HEK293T (cell line): ENCODE measurements at regions not wholly inside any gene's neighbourhood (a gene's known extent, or its start where the extent isn't known, plus 50 kb on each side); places are given as distances from the start of the nearest gene placed in this dataset.

Experiments used
- CTCF ChIA-PET: fragments of 350-600 bp; formaldehyde crosslinking; extraction: SDS; loops from one replicate; lab custom pipeline; 2021; ENCODE audit warnings: antibody characterized with exemption, inconsistent platforms; lab: Yijun Ruan, JAX
- POLR2A ChIA-PET: fragments of 350-600 bp; formaldehyde crosslinking; extraction: SDS; loops from one replicate; lab custom pipeline; 2020; ENCODE audit warnings: antibody characterized with exemption, inconsistent platforms; lab: Yijun Ruan, JAX
- DNase-seq: peaks from one replicate; pipeline ENCODE4 v3.0.0; 2012; ENCODE audit warnings: mixed read lengths; ENCODE audit errors: extremely low spot score
- ARNT ChIP-seq: fragments of 450-650 bp; IDR thresholded peaks from 2 replicates; pipeline ENCODE4 v1.6.1; 2017; ENCODE audit warnings: mild to moderate bottlenecking
- BHLHE40 ChIP-seq: fragments of 450-650 bp; IDR thresholded peaks from 2 replicates; pipeline ENCODE4 v1.6.1; 2016; ENCODE audit warnings: mild to moderate bottlenecking, moderate library complexity, borderline replicate concordance
- CTBP1 ChIP-seq: fragments of 450-650 bp; IDR thresholded peaks from 2 replicates; pipeline ENCODE4 v1.6.1; 2016; ENCODE audit warnings: borderline replicate concordance
- ELF4 ChIP-seq: fragments of 450-650 bp; IDR thresholded peaks from 2 replicates; pipeline ENCODE4 v1.6.1; 2017; ENCODE audit warnings: antibody characterized with exemption
- FOXA1 ChIP-seq: fragments of 450-650 bp; IDR thresholded peaks from 2 replicates; pipeline ENCODE4 v1.6.1; 2016; ENCODE audit warnings: mild to moderate bottlenecking
- FOXK2 ChIP-seq: fragments of 450-650 bp; IDR thresholded peaks from 2 replicates; pipeline ENCODE4 v1.6.1; 2016; ENCODE audit warnings: mild to moderate bottlenecking
- FOXM1 ChIP-seq: fragments of 450-650 bp; IDR thresholded peaks from 2 replicates; pipeline ENCODE4 v1.6.1; 2017; ENCODE audit warnings: mild to moderate bottlenecking, borderline replicate concordance
- HDGF ChIP-seq: fragments of 450-650 bp; IDR thresholded peaks from 2 replicates; pipeline ENCODE4 v1.6.1; 2017; ENCODE audit warnings: antibody characterized with exemption, borderline replicate concordance
- L3MBTL2 ChIP-seq: fragments of 450-650 bp; conservative IDR thresholded peaks from 2 replicates; pipeline ENCODE4 v1.6.1; 2016; ENCODE audit warnings: mild to moderate bottlenecking
- LEF1 ChIP-seq: fragments of 450-650 bp; IDR thresholded peaks from 2 replicates; pipeline ENCODE4 v1.6.1; 2017; ENCODE audit warnings: mild to moderate bottlenecking, borderline replicate concordance
- NFRKB ChIP-seq: fragments of 450-650 bp; IDR thresholded peaks from 2 replicates; pipeline ENCODE4 v1.6.1; 2016; ENCODE audit warnings: mild to moderate bottlenecking, moderate library complexity
- PKNOX1 ChIP-seq: fragments of 450-650 bp; IDR thresholded peaks from 2 replicates; pipeline ENCODE4 v1.6.1; 2016
- SUZ12 ChIP-seq: fragments of 450-650 bp; IDR thresholded peaks from 2 replicates; pipeline ENCODE4 v1.6.1; 2016; ENCODE audit warnings: mild to moderate bottlenecking
- TARDBP ChIP-seq: fragments of 450-650 bp; IDR thresholded peaks from 2 replicates; pipeline ENCODE4 v1.6.1; 2016
- ZNF384 ChIP-seq: fragments of 450-650 bp; IDR thresholded peaks from 2 replicates; pipeline ENCODE4 v1.6.1; 2016

GRCh38 chr6:90874931-90875330, 288.1 kb upstream of the MAP3K7 start:
- DNase-seq = no peak
- ChIA-PET CTCF (no interaction called here), POLR2A (no interaction called here)
- no peak for TF ChIP-seq LEF1
- TF ChIP-seq TARDBP = no peak
- no peak for TF ChIP-seq L3MBTL2
- no peak for TF ChIP-seq FOXM1
- TF ChIP-seq ZNF384 = no peak
- no peak for TF ChIP-seq HDGF

- TF ChIP-seq LEF1 (no peak), SUZ12 (no peak), FOXM1 (no peak), BHLHE40 (no peak), CTBP1 (no peak), NFRKB (no peak), TARDBP (no peak), PKNOX1 (no peak), FOXA1 (no peak), ARNT (no peak), ELF4 (no peak), FOXK2 (no peak)
- POLR2A ChIA-PET = no interaction called here
- CTCF ChIA-PET = no interaction called here
- no peak for DNase-seq
Measured at GRCh38 chr6:90872981-90873380, 286.1 kb upstream of the MAP3K7 start.

GRCh38 chr6:90870561-90870960, 283.7 kb upstream of the MAP3K7 start:
- CTCF ChIA-PET = no interaction called here
- TF ChIP-seq ARNT (no peak), ELF4 (no peak), CTBP1 (no peak), FOXM1 (no peak), PKNOX1 (no peak), ZNF384 (no peak)
- POLR2A ChIA-PET = no interaction called here
- DNase-seq = no peak

GRCh38 chr6:90868656-90869055, 281.8 kb upstream of the MAP3K7 start:
- POLR2A ChIA-PET = no interaction called here
- no peak for DNase-seq
- CTCF ChIA-PET = no interaction called here
- TF ChIP-seq ELF4 (no peak), FOXM1 (no peak), SUZ12 (no peak), CTBP1 (no peak), PKNOX1 (no peak)

- no peak for DNase-seq
- ChIA-PET CTCF (interaction anchor here (0.8 kb wide), 1 partner anchor 257 kb away, joined by 3 read pairs; no protein-coding TSS in a partner anchor), POLR2A (no interaction called here)
- TF ChIP-seq FOXA1 = no peak
Measured at GRCh38 chr6:90868256-90868655, 281.4 kb upstream of the MAP3K7 start.

- POLR2A ChIA-PET = interaction anchor here (1.3 kb wide), 1 partner anchor 255 kb away, joined by 3 read pairs; no protein-coding TSS in a partner anchor
- no peak for TF ChIP-seq ARNT
- TF ChIP-seq SUZ12 = no peak
- no peak for TF ChIP-seq FOXM1
- CTCF ChIA-PET = interaction anchor here (0.9 kb wide), 1 partner anchor 246 kb away, joined by 3 read pairs; no protein-coding TSS in a partner anchor
- DNase-seq = no peak
Measured at GRCh38 chr6:90865513-90865912, 278.6 kb upstream of the MAP3K7 start.

GRCh38 chr6:90863043-90863442, 276.2 kb upstream of the MAP3K7 start:
- ChIA-PET POLR2A (no interaction called here), CTCF (no interaction called here)
- no peak for TF ChIP-seq L3MBTL2
- no peak for TF ChIP-seq ARNT
- no peak for TF ChIP-seq BHLHE40
- TF ChIP-seq SUZ12 = no peak
- TF ChIP-seq NFRKB = no peak
- no peak for TF ChIP-seq FOXM1
- no peak for TF ChIP-seq FOXA1
- DNase-seq = no peak
